Stomach (tissue), 8 donors: ENCODE measurements at regions not wholly inside any gene's neighbourhood (a gene's known extent, or its start where the extent isn't known, plus 50 kb on each side); places are given as distances from the start of the nearest gene placed in this dataset.
A peak's percentile ranks its signal among the peaks of the same experiment; 100 is the strongest.

Source experiments
- DNase-seq, 2 donors: peaks; one replicate each; pipeline versions ENCODE4 v3.0.0 to v3.0.0-alpha.2; 2013 to 2019
- H3K27ac ChIP-seq, 5 donors: fragments of 200-600 bp in 4 of 5; sonication (generic) in 4 of 5; one replicate each; pipeline ENCODE4 v1.5.1; 2013 to 2019; ENCODE audit warnings: mild to moderate bottlenecking in 1 of 5, moderate library complexity in 1 of 5
- H3K27me3 ChIP-seq, 3 donors: fragments of 200-600 bp; sonication (generic); one replicate each; pipeline ENCODE4 v1.5.1; 2017 to 2019; ENCODE audit warnings: mixed run types in 1 of 3
- H3K36me3 ChIP-seq, 4 donors: fragments of 200-600 bp; sonication (generic); 1 replicate in 3 of 4; 2 replicates in 1 of 4; pipeline ENCODE4 v1.5.1; 2016 to 2019
- H3K4me1 ChIP-seq, 4 donors: fragments of 200-600 bp; sonication (generic); one replicate each; pipeline ENCODE4 v1.5.1; 2016 to 2019
- H3K4me3 ChIP-seq, 4 donors: fragments of 200-600 bp; sonication (generic) in 3 of 4; one replicate each; pipeline ENCODE4 v1.5.1; 2016 to 2019; ENCODE audit warnings: mild to moderate bottlenecking in 1 of 4
- H3K9me3 ChIP-seq, 4 donors: fragments of 200-600 bp; sonication (generic); one replicate each; pipeline ENCODE4 v1.5.1; 2016 to 2019
- EP300 ChIP-seq: sonication (generic); formaldehyde crosslinking; IDR thresholded peaks from one replicate; pipeline ENCODE4 v1.6.1; 2017; ENCODE audit warnings: antibody characterized with exemption
- POLR2A ChIP-seq, 4 donors: fragments of 450-650 bp; IDR thresholded peaks; one replicate each; pipeline ENCODE4 v1.6.1; 2016; ENCODE audit warnings: antibody characterized with exemption in 4 of 4, control low read depth in 2 of 4, mild to moderate bottlenecking in 1 of 4, moderate library complexity in 1 of 4
- POLR2AphosphoS5 ChIP-seq, 3 donors: sonication (generic); formaldehyde crosslinking; IDR thresholded peaks; one replicate each; pipeline ENCODE4 v1.6.1; 2016; ENCODE audit warnings: antibody characterized with exemption in 3 of 3
- WGBS, 5 donors: extraction: QIAGEN DNeasy Blood & Tissue Kit in 3 of 5; methylation state at CpG; one replicate each; pipeline versions ENCODE4 v1.1.5 to v1.1.7; 2013 to 2018; 5-methylcytosine and 5-hydroxymethylcytosine counted together
- intact Hi-C: fragments of 100-400 bp; cut with DNase I; formaldehyde crosslinking; loops from one replicate; pipeline ENCODE4 v1.15.1; 2023; ENCODE audit warnings: low total_unique reads
- TF ChIP-seq, protein P1 (sequence below), 7 experiments: fragments of 450-650 bp in 4 of 7; fragments of 200-600 bp in 3 of 7; sonication (generic) in 3 of 7; IDR thresholded peaks; one replicate each; pipeline ENCODE4 v1.5.1; 2016 to 2019; ENCODE audit warnings: antibody characterized with exemption in 7 of 7, control low read depth in 2 of 7, mild to moderate bottlenecking in 1 of 7
- donor health status: healthy with polysubstance abuse.
- donor health status: Bipolar disorder and iron deficiency.
- donor health status: healthy.

DNA sequence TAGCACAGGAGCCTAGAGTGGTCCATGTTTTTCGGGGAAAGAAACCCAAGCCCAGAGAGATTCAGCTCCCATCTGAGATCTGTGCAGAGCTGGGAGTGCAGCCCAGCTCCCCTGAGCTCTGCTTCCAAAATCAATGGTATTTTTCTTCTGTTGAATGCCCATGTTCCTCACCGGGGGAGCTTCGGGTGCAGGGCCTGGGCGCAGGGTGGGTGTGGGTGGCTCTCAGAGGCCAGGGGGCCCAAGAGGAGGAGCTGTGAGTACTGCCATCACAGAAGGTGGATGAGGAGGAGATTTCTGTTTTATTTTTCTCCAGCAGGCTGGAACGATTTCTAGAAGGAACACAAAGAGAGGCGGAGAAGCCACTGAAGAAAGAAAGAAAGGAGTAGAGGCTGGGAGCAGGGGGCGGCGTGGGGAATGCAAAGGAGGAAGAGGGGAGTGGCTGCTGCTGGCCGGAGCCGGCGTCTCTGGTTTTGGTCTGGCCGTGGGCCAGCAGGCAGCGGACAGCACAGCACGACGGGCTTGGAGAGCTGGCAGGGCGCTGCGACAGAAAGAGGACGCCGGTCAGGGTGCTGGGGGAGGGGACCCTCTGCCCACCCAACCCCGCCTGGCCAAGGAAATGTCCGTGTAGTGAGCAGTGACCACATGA, 76.2 kb upstream of the KSR1 start:
- H3K9me3 ChIP-seq: peaks cover 0 to 6% (median 0%) of the 10 kb centered on the region in 4 donors
- no peaks in the 10 kb centered on the region for H3K36me3 ChIP-seq
- intact Hi-C loops: no loop called here
- H3K4me3 ChIP-seq: peak overlapping the region; percentile 23 to 35 (median 27)
- peaks cover 0 to 12% (median 0%) of the 10 kb centered on the region in 3 donors for H3K27me3 ChIP-seq
- no peak for TF ChIP-seq EP300
- TF ChIP-seq, protein P1, sequence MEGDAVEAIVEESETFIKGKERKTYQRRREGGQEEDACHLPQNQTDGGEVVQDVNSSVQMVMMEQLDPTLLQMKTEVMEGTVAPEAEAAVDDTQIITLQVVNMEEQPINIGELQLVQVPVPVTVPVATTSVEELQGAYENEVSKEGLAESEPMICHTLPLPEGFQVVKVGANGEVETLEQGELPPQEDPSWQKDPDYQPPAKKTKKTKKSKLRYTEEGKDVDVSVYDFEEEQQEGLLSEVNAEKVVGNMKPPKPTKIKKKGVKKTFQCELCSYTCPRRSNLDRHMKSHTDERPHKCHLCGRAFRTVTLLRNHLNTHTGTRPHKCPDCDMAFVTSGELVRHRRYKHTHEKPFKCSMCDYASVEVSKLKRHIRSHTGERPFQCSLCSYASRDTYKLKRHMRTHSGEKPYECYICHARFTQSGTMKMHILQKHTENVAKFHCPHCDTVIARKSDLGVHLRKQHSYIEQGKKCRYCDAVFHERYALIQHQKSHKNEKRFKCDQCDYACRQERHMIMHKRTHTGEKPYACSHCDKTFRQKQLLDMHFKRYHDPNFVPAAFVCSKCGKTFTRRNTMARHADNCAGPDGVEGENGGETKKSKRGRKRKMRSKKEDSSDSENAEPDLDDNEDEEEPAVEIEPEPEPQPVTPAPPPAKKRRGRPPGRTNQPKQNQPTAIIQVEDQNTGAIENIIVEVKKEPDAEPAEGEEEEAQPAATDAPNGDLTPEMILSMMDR (IDR thresholded peaks at IDR 0.05): no peak
- TF ChIP-seq POLR2AphosphoS5 (IDR thresholded peaks at IDR 0.05): no peak
- TF ChIP-seq POLR2A (IDR thresholded peaks at IDR 0.05): no peak
- WGBS, 5 donors: 7 to 19% (median 13%) methylated on average over 21 of the region's 21 CpGs
- peak; percentile 72 to 87 for DNase-seq
- H3K27ac ChIP-seq: peak overlapping the region in 3 of 5 donors; percentile 37 to 71 (median 41)
- H3K4me1 ChIP-seq: peaks cover 17 to 35% (median 24%) of the 10 kb centered on the region in 4 donors

DNA sequence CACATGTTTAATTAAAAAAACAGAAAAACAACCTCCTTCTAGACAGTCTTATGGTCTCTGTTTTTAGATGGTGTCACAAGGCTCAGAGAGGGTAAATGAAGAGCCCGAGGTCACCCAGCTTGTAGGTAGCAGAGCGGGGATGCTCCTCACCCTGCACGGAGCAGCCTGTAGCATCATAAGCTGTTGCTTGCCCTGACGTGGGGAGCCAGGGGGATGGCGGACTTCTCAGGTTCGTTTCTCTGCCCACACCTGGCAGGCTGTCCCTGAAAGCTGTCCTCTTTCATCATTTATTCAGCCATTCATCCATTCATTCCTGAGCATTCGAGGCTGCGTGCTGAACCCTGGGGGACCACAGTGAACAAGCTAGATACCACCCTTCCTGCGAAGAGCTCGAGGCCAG, 75.7 kb upstream of the KSR1 start:
- 66 to 78% (median 72%) methylated on average over 8 to 10 of the region's 10 CpGs for WGBS, 5 donors
- peak overlapping the region; percentile 23 to 35 (median 27) for H3K4me3 ChIP-seq
- H3K4me1 ChIP-seq: peaks cover 17 to 35% (median 24%) of the 10 kb centered on the region in 4 donors

GRCh38 chr17:27381007-27381501, 75.2 kb upstream of the KSR1 start:
- Histone ChIP-seq H3K27ac (no peak overlapping the region), H3K36me3 (no peaks in the 10 kb centered on the region), H3K9me3 (peaks cover 0 to 6% (median 0%) of the 10 kb centered on the region in 4 donors), H3K4me1 (peaks cover 17 to 35% (median 24%) of the 10 kb centered on the region in 4 donors), H3K4me3 (no peak overlapping the region), H3K27me3 (peaks cover 0 to 12% (median 0%) of the 10 kb centered on the region in 3 donors)
- 48 to 56% (median 50%) methylated on average over 16 to 22 of the region's 22 CpGs for WGBS, 5 donors
- DNase-seq: peak; percentile 63 to 84
- intact Hi-C loops: no loop called here
- TF ChIP-seq, protein P1 (IDR thresholded peaks at IDR 0.05): peak in 5 of 7 experiments; percentile 38 to 78 (median 55)
- no peak for TF ChIP-seq POLR2A (IDR thresholded peaks at IDR 0.05)

More for the DNA sequence above, 75.7 kb upstream of the KSR1 start:
- TF ChIP-seq EP300 (no peak), POLR2A (IDR thresholded peaks at IDR 0.05) (no peak), POLR2AphosphoS5 (IDR thresholded peaks at IDR 0.05) (no peak)
- TF ChIP-seq, protein P1 (IDR thresholded peaks at IDR 0.05): no peak
- peaks cover 0 to 6% (median 0%) of the 10 kb centered on the region in 4 donors for H3K9me3 ChIP-seq
- intact Hi-C loops: no loop called here
- peak overlapping the region in 3 of 5 donors; percentile 37 to 71 (median 41) for H3K27ac ChIP-seq
- no peak for DNase-seq
- H3K36me3 ChIP-seq: no peaks in the 10 kb centered on the region
- H3K27me3 ChIP-seq: peaks cover 0 to 12% (median 0%) of the 10 kb centered on the region in 3 donors

- H3K9me3 ChIP-seq: peaks cover 0 to 2% (median 0%) of the 10 kb centered on the region in 4 donors
- no peak for TF ChIP-seq POLR2AphosphoS5 (IDR thresholded peaks at IDR 0.05)
- no peak for TF ChIP-seq POLR2A (IDR thresholded peaks at IDR 0.05)
- no peak for TF ChIP-seq EP300
- TF ChIP-seq, protein P1 (IDR thresholded peaks at IDR 0.05): no peak
- 89 to 90% (median 89%) methylated on average over 5 of the region's 5 CpGs for WGBS, 5 donors
- no peak overlapping the region for H3K4me3 ChIP-seq
- peaks cover 0 to 12% (median 0%) of the 10 kb centered on the region in 3 donors for H3K27me3 ChIP-seq
- peaks cover 17 to 35% (median 24%) of the 10 kb centered on the region in 4 donors for H3K4me1 ChIP-seq
- DNase-seq: no peak
- intact Hi-C loops: no loop called here
- H3K27ac ChIP-seq: no peak overlapping the region
- H3K36me3 ChIP-seq: no peaks in the 10 kb centered on the region
These were observed 74.2 kb upstream of the KSR1 start for GRCh38 chr17:27382025-27382424.
